Ovary (tissue), 3 donors: ENCODE measurements at regions not wholly inside any gene's neighbourhood (a gene's known extent, or its start where the extent isn't known, plus 50 kb on each side); places are given as distances from the start of the nearest gene placed in this dataset.

Experiments used
- CTCF ChIP-seq, 3 donors: fragments of 450-650 bp in 2 of 3; fragments of 200-600 bp in 1 of 3; IDR thresholded peaks; one replicate each; pipeline versions ENCODE4 v1.5.1 to v1.8.0; 2016 to 2022; ENCODE audit warnings: antibody characterized with exemption in 3 of 3, mild to moderate bottlenecking in 1 of 3
- POLR2A ChIP-seq: fragments of 450-650 bp; IDR thresholded peaks from one replicate; pipeline ENCODE4 v1.6.1; 2017; ENCODE audit warnings: antibody characterized with exemption, mild to moderate bottlenecking, moderate library complexity
- donor health status: DM: no; HTN: no; CAD: no.

GRCh38 chr9:73844135-73844534, 653.0 kb upstream of the RORB start:
- TF ChIP-seq CTCF (IDR thresholded peaks at IDR 0.05) (no peak), POLR2A (no peak)
